Esophagus squamous epithelium (tissue), 4 donors: ENCODE measurements at regions not wholly inside any gene's neighbourhood (a gene's known extent, or its start where the extent isn't known, plus 50 kb on each side); places are given as distances from the start of the nearest gene placed in this dataset.

Experiments
- POLR2A ChIP-seq, 4 donors: fragments of 450-650 bp; IDR thresholded peaks; one replicate each; pipeline ENCODE4 v1.6.1; 2017; ENCODE audit warnings: antibody characterized with exemption in 4 of 4, mild to moderate bottlenecking in 4 of 4, moderate library complexity in 3 of 4
- TF ChIP-seq, protein P1 (sequence below), 6 experiments: fragments of 450-650 bp in 4 of 6; fragments of 200-600 bp in 2 of 6; sonication (generic) in 2 of 6; IDR thresholded peaks; one replicate each; pipeline ENCODE4 v1.5.1; 2016 to 2019; ENCODE audit warnings: antibody characterized with exemption in 6 of 6, mild to moderate bottlenecking in 4 of 6, moderate library complexity in 4 of 6

DNA sequence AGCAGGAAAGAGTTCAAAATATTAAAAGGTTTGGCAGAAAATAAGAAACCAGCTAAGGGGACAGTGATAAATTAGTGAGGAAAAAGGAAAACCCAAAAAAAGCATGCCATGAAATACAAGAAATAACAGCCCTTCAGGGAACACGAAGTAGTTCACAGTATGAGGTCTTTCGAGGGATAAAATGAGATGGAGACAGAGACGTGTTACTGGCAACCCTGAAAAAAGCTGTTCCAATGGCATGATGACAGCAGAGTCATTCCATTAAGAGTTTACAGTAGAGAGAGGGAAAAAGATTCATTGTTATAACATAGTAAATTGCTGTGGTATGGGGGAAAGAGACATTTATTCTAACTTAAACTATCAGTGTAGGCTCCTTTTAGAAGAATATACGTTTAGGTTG lies 391.2 kb downstream of the ANKRD7 start:
- TF ChIP-seq, protein P1, sequence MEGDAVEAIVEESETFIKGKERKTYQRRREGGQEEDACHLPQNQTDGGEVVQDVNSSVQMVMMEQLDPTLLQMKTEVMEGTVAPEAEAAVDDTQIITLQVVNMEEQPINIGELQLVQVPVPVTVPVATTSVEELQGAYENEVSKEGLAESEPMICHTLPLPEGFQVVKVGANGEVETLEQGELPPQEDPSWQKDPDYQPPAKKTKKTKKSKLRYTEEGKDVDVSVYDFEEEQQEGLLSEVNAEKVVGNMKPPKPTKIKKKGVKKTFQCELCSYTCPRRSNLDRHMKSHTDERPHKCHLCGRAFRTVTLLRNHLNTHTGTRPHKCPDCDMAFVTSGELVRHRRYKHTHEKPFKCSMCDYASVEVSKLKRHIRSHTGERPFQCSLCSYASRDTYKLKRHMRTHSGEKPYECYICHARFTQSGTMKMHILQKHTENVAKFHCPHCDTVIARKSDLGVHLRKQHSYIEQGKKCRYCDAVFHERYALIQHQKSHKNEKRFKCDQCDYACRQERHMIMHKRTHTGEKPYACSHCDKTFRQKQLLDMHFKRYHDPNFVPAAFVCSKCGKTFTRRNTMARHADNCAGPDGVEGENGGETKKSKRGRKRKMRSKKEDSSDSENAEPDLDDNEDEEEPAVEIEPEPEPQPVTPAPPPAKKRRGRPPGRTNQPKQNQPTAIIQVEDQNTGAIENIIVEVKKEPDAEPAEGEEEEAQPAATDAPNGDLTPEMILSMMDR (IDR thresholded peaks at IDR 0.05): no peak
- no peak for TF ChIP-seq POLR2A (IDR thresholded peaks at IDR 0.05)
